Neuron (in vitro differentiated cells): ENCODE measurements at regions not wholly inside any gene's neighbourhood (a gene's known extent, or its start where the extent isn't known, plus 50 kb on each side); places are given as distances from the start of the nearest gene placed in this dataset.

Experiments
- H2AFZ ChIP-seq: one replicate; pipeline ENCODE4 v1.6.1; 2013; ENCODE audit warnings: low read depth, mild to moderate bottlenecking, inconsistent platforms, low read length, moderate library complexity
- H3K27me3 ChIP-seq: one replicate; pipeline ENCODE4 v1.6.1; 2013; ENCODE audit warnings: low read length; ENCODE audit not compliant: insufficient read depth
- H3K36me3 ChIP-seq: one replicate; pipeline ENCODE4 v1.6.1; 2013; ENCODE audit warnings: low read length; ENCODE audit not compliant: insufficient read depth
- H3K4me1 ChIP-seq: one replicate; pipeline ENCODE4 v1.6.1; 2013; ENCODE audit warnings: low read length; ENCODE audit not compliant: insufficient read depth
- H3K4me3 ChIP-seq: 2 replicates; pipeline ENCODE4 v1.5.1; 2013; ENCODE audit warnings: mild to moderate bottlenecking, low read length, moderate library complexity
- H3K9me3 ChIP-seq: one replicate; pipeline ENCODE4 v1.6.1; 2013; ENCODE audit warnings: low read length

DNA sequence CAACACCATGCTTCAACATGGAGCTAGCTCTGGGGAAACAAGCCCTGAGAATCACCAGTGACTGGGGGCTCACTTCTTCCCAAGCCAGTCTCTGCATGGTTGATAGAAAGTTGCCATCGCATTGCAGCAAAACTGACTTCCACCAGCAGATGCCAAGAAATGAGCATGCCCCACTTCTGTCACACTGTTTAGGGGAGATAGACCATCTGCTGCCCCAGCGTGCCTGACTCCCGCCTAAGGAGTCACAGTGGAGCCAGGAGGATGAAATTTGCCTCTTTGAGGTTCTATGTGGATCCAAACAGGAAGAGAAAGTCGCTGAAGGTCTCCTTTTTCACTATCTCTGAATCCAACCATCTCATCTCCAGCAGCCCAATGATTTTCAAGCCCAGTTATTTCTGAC lies 116.7 kb upstream of the SLIT3 start:
- Histone ChIP-seq H3K9me3 (no peaks in the 10 kb centered on the region), H3K36me3 (no peaks in the 10 kb centered on the region), H3K4me3 (no peak overlapping the region), H3K27me3 (no peaks in the 10 kb centered on the region), H3K4me1 (no peaks in the 10 kb centered on the region), H2AFZ (no peak overlapping the region)

GRCh38 chr5:169416583-169417196 lies 115.8 kb upstream of the SLIT3 start:
- no peaks in the 10 kb centered on the region for H3K36me3 ChIP-seq
- no peaks in the 10 kb centered on the region for H3K4me1 ChIP-seq
- H3K4me3 ChIP-seq, result no peak overlapping the region
- no peak overlapping the region for H2AFZ ChIP-seq
- H3K9me3 ChIP-seq, result no peaks in the 10 kb centered on the region
- H3K27me3 ChIP-seq, result no peaks in the 10 kb centered on the region

GRCh38 chr5:169415948-169416347 lies 115.0 kb upstream of the SLIT3 start:
- Histone ChIP-seq H3K9me3 (no peaks in the 10 kb centered on the region), H2AFZ (no peak overlapping the region), H3K4me1 (no peaks in the 10 kb centered on the region), H3K36me3 (no peaks in the 10 kb centered on the region), H3K27me3 (no peaks in the 10 kb centered on the region), H3K4me3 (no peak overlapping the region)

DNA sequence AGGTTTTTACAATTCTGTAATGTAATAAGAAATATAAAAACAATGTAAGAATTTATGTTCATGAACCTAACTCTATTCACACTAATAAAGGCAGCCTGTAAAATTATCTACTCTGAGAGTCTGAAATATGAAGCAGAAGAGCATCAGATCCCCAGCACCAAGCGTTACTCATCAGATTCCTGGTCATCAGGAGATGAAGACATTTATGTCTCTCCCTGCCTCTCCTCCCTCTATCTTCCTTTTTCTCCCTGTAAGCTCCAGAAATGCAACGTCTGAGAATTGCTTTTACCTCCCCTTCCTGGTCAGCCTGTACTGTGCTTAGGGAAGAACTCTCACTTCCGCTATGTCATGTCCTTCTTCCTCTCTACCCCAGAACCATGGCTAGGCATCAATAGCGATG lies 114.4 kb upstream of the SLIT3 start:
- Histone ChIP-seq H2AFZ (no peak overlapping the region), H3K27me3 (no peaks in the 10 kb centered on the region), H3K4me1 (no peaks in the 10 kb centered on the region), H3K9me3 (no peaks in the 10 kb centered on the region), H3K36me3 (no peaks in the 10 kb centered on the region), H3K4me3 (no peak overlapping the region)

GRCh38 chr5:169413416-169413815 lies 112.5 kb upstream of the SLIT3 start:
- no peak overlapping the region for H3K4me3 ChIP-seq
- no peaks in the 10 kb centered on the region for H3K9me3 ChIP-seq
- no peak overlapping the region for H2AFZ ChIP-seq
- H3K36me3 ChIP-seq, result no peaks in the 10 kb centered on the region
- no peaks in the 10 kb centered on the region for H3K27me3 ChIP-seq
- H3K4me1 ChIP-seq, result no peaks in the 10 kb centered on the region

- Histone ChIP-seq H3K27me3 (no peaks in the 10 kb centered on the region), H2AFZ (no peak overlapping the region), H3K9me3 (no peaks in the 10 kb centered on the region), H3K4me1 (no peaks in the 10 kb centered on the region), H3K4me3 (no peak overlapping the region), H3K36me3 (no peaks in the 10 kb centered on the region)
Measured at GRCh38 chr5:169412831-169413230, 111.9 kb upstream of the SLIT3 start.

- H3K27me3 ChIP-seq, result no peaks in the 10 kb centered on the region
- H3K36me3 ChIP-seq, result no peaks in the 10 kb centered on the region
- no peak overlapping the region for H3K4me3 ChIP-seq
- H3K9me3 ChIP-seq, result no peaks in the 10 kb centered on the region
- H2AFZ ChIP-seq, result no peak overlapping the region
- H3K4me1 ChIP-seq, result no peaks in the 10 kb centered on the region
Measured at GRCh38 chr5:169411786-169412430, 111.0 kb upstream of the SLIT3 start.

DNA sequence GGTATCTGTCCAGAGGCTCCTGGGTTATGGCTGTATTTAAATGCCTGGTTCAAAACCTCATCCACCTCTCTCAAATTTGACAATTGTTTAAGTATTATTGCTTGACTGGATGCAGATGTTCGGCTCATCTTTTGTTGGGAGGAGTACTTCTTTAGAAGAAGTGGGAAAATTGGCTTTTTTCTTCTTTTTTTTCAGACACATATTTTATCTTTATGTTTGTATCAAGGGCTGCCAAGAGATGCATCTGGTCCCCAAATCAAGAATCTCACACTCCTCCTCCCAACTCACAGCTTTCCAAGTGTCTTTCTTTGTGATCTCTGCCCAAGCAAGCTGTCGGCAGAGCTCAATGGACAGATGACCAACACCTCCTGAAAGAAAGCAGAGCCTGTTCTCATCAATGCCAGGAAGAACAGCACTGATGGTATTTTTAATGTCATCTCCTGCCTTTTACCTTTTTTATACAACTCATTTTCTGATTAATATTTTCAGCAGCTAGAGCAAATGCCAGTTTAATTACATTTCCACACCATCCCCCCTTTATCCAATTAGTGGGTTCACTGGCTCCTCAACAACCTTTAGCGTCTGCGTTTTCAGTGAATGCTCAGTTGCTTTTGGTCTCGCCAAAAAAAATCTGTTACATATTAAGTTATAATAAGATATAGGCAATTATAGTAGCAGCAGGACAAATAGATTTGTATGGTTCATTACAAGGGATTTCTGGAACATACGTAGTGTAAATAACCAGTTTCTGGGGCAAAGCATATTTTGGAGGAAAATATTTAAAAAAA lies 110.3 kb upstream of the SLIT3 start:
- H3K9me3 ChIP-seq, result no peaks in the 10 kb centered on the region
- no peaks in the 10 kb centered on the region for H3K36me3 ChIP-seq
- H3K27me3 ChIP-seq, result no peaks in the 10 kb centered on the region
- H3K4me3 ChIP-seq, result no peak overlapping the region
- H2AFZ ChIP-seq, result no peak overlapping the region
- no peaks in the 10 kb centered on the region for H3K4me1 ChIP-seq

GRCh38 chr5:169408731-169409130 lies 107.8 kb upstream of the SLIT3 start:
- no peaks in the 10 kb centered on the region for H3K27me3 ChIP-seq
- no peaks in the 10 kb centered on the region for H3K36me3 ChIP-seq
- no peaks in the 10 kb centered on the region for H3K9me3 ChIP-seq
- H2AFZ ChIP-seq, result no peak overlapping the region
- no peak overlapping the region for H3K4me3 ChIP-seq
- H3K4me1 ChIP-seq, result no peaks in the 10 kb centered on the region

DNA sequence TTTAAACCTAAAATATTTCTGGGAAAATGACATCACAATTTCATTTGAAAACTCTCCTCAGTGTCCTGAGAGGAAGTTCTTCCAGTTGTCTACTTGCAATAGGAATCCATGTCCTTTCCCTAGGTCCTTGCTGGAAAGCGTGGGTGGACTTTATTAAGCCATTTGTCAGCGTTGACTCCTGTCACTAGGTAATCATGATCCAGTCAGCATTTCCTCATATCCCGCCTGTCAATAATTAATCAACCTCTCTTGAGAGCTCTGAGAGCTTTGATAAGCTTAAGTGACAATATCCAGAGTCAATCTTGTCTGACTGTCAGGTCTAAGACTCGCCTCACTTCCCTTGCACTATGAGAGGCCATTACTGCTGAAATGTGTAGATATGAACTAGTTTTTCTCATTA lies 107.2 kb upstream of the SLIT3 start:
- H3K27me3 ChIP-seq, result peaks cover 2% of the 10 kb centered on the region
- H2AFZ ChIP-seq, result no peak overlapping the region
- no peaks in the 10 kb centered on the region for H3K4me1 ChIP-seq
- no peak overlapping the region for H3K4me3 ChIP-seq
- H3K36me3 ChIP-seq, result no peaks in the 10 kb centered on the region
- no peaks in the 10 kb centered on the region for H3K9me3 ChIP-seq

DNA sequence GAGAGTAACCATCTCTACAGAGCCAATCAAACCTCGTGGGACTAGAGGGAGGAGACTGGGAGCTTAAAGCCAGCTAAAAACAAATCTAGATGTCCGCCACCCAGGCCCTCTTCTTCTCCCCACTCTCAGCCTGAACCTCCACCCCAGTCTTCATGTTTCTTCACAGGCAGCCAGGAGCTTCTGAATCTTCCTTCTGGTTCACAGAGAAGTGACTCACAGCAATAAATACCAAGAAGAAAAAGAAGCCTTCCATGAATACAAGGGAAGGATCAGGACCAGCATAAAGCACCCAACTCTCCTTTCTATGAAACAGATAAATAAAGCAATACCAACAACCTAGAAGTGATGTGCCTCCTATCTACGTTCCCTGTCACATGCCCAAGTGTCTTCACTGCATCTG lies 103.3 kb upstream of the SLIT3 start:
- Histone ChIP-seq H2AFZ (no peak overlapping the region), H3K36me3 (no peaks in the 10 kb centered on the region), H3K27me3 (peaks cover 2% of the 10 kb centered on the region), H3K4me1 (no peaks in the 10 kb centered on the region), H3K9me3 (no peaks in the 10 kb centered on the region), H3K4me3 (no peak overlapping the region)

- Histone ChIP-seq H3K36me3 (no peaks in the 10 kb centered on the region), H3K27me3 (peaks cover 2% of the 10 kb centered on the region), H3K4me1 (no peaks in the 10 kb centered on the region), H2AFZ (no peak overlapping the region), H3K9me3 (no peaks in the 10 kb centered on the region), H3K4me3 (no peak overlapping the region)
Measured at GRCh38 chr5:169398515-169398914, 97.6 kb upstream of the SLIT3 start.

DNA sequence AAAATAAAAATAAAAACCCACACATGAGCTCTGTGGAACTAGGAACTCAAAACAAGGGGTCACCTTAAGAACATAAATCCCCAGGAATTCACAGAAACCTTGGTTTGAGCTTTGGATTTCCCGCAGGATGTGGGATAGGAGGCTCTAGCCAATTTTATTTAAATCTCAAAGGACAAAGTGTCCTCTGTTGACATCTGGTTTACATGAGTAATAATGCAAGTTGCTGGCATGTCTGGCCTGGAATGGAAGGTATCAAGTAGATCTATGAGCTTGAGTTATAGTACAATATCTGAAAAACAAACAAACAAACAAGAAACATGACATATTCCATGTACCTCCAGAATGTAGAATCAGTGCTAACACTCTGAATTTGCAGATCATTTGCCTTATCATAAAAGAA lies 94.2 kb upstream of the SLIT3 start:
- Histone ChIP-seq H3K4me3 (no peak overlapping the region), H3K9me3 (no peaks in the 10 kb centered on the region), H2AFZ (no peak overlapping the region), H3K36me3 (no peaks in the 10 kb centered on the region), H3K4me1 (no peaks in the 10 kb centered on the region), H3K27me3 (peaks cover 3% of the 10 kb centered on the region)
